IMR-90 (cell line): ENCODE measurements at regions not wholly inside any gene's neighbourhood (a gene's known extent, or its start where the extent isn't known, plus 50 kb on each side); places are given as distances from the start of the nearest gene placed in this dataset.

Experiments used
- ATAC-seq: fragments of 200-7000 bp; cut with Tn5 transposase; 2 replicates; pipeline ENCODE4 v1.9.1; 2020; ENCODE audit warnings: low read depth, mild to moderate bottlenecking, moderate library complexity
- BruUV-seq: library from RNA; stranded (reverse); fragments of 400-500 nt; replicated peaks from 2 replicates; lab custom pipeline; 2021; lab: Mats Ljungman, UMichigan
- CTCF ChIA-PET: fragments of 300-600 bp; formaldehyde crosslinking; extraction: SDS; loops from one replicate; lab custom pipeline; 2021; ENCODE audit warnings: antibody characterized with exemption; lab: Yijun Ruan, JAX
- POLR2A ChIA-PET: fragments of 300-600 bp; sonication (Branson Sonifier 250); formaldehyde crosslinking; loops from one replicate; lab custom pipeline; 2022; ENCODE audit warnings: antibody characterized with exemption; ENCODE audit not compliant: unreplicated experiment; lab: Charles Lee
- DNase-seq: peaks from one replicate; pipeline ENCODE4 v3.0.0; 2013
- H2AFZ ChIP-seq: replicated peaks from 2 replicates; pipeline ENCODE3; 2013; ENCODE audit warnings: low read length, mild to moderate bottlenecking; ENCODE audit not compliant: poor library complexity
- H2AK5ac ChIP-seq: 2 replicates; pipeline ENCODE4 v1.6.1; 2013; ENCODE audit warnings: low read depth, low read length, inconsistent platforms
- H2AK9ac ChIP-seq: replicated peaks from 2 replicates; pipeline ENCODE3; 2013; ENCODE audit warnings: mild to moderate bottlenecking, low read depth, low read length, moderate library complexity; ENCODE audit not compliant: poor library complexity
- H2BK120ac ChIP-seq: 2 replicates; pipeline ENCODE4 v1.6.1; 2013; ENCODE audit warnings: low read depth, low read length, inconsistent platforms
- H2BK15ac ChIP-seq: 3 replicates; pipeline ENCODE4 v1.6.1; 2013; ENCODE audit warnings: low read depth, low read length, inconsistent platforms
- H2BK20ac ChIP-seq: 2 replicates; pipeline ENCODE4 v1.6.1; 2013; ENCODE audit warnings: low read depth, mild to moderate bottlenecking, inconsistent platforms, low read length, moderate library complexity
- H2BK5ac ChIP-seq: 2 replicates; pipeline ENCODE4 v1.6.1; 2013; ENCODE audit warnings: mild to moderate bottlenecking, low read depth, low read length, inconsistent platforms; ENCODE audit not compliant: poor library complexity, severe bottlenecking
- H3K14ac ChIP-seq: replicated peaks from 2 replicates; pipeline ENCODE4 v1.6.1; 2013; ENCODE audit warnings: low read depth, low read length, inconsistent platforms
- H3K18ac ChIP-seq: 2 replicates; pipeline ENCODE4 v1.6.1; 2013; ENCODE audit warnings: low read depth, low read length, control low read depth
- H3K23ac ChIP-seq: 2 replicates; pipeline ENCODE4 v1.6.1; 2013; ENCODE audit warnings: low read depth, low read length, inconsistent platforms
- H3K27ac ChIP-seq: 2 replicates; pipeline ENCODE4 v1.5.1; 2013; ENCODE audit warnings: mild to moderate bottlenecking, control low read depth, low read length; ENCODE audit not compliant: insufficient read depth
- H3K27me3 ChIP-seq: 2 replicates; pipeline ENCODE4 v1.6.1; 2013; ENCODE audit warnings: low read length; ENCODE audit not compliant: control insufficient read depth, insufficient read depth
- H3K36me3 ChIP-seq: 2 replicates; pipeline ENCODE4 v1.6.1; 2013; ENCODE audit warnings: low read length, mixed read lengths; ENCODE audit not compliant: control insufficient read depth, insufficient read depth
- H3K4ac ChIP-seq: 2 replicates; pipeline ENCODE4 v1.6.1; 2013; ENCODE audit warnings: low read depth, low read length, inconsistent platforms
- H3K4me1 ChIP-seq: 2 replicates; pipeline ENCODE4 v1.6.1; 2013; ENCODE audit warnings: low read length, mixed read lengths; ENCODE audit not compliant: control insufficient read depth, insufficient read depth
- H3K4me2 ChIP-seq: 2 replicates; pipeline ENCODE4 v1.6.1; 2013; ENCODE audit warnings: low read depth, mild to moderate bottlenecking, control low read depth, low read length, moderate library complexity
- H3K4me3 ChIP-seq: 2 replicates; pipeline ENCODE4 v1.5.1; 2013; ENCODE audit warnings: low read depth, mild to moderate bottlenecking, control low read depth, low read length, moderate library complexity; ENCODE audit not compliant: insufficient read depth
- H3K56ac ChIP-seq: 2 replicates; pipeline ENCODE4 v1.6.1; 2013; ENCODE audit warnings: low read length, inconsistent platforms; ENCODE audit not compliant: insufficient read depth; ENCODE audit errors: extremely low read depth
- H3K79me1 ChIP-seq, 2 experiments: 2 replicates each; pipeline ENCODE4 v1.6.1; 2013; ENCODE audit warnings: low read length in 2 of 2, inconsistent platforms in 1 of 2, low read depth in 1 of 2
- H3K9ac ChIP-seq: 2 replicates; pipeline ENCODE4 v1.6.1; 2013; ENCODE audit warnings: low read depth, low read length, control low read depth
- H3K9me1 ChIP-seq: 2 replicates; pipeline ENCODE4 v1.6.1; 2013; ENCODE audit warnings: low read length, inconsistent platforms; ENCODE audit not compliant: insufficient read depth
- H3K9me3 ChIP-seq: 2 replicates; pipeline ENCODE4 v1.6.1; 2013; ENCODE audit warnings: low read length; ENCODE audit not compliant: control insufficient read depth, insufficient read depth
- H4K20me1 ChIP-seq: 2 replicates; pipeline ENCODE4 v1.6.1; 2013; ENCODE audit warnings: low read length, inconsistent platforms; ENCODE audit not compliant: insufficient read depth
- H4K5ac ChIP-seq: 2 replicates; pipeline ENCODE4 v1.6.1; 2013; ENCODE audit warnings: mild to moderate bottlenecking, low read depth, low read length, control low read depth
- H4K8ac ChIP-seq, 2 experiments: 2 replicates each; pipeline ENCODE4 v1.6.1; 2013; ENCODE audit warnings: low read depth in 2 of 2, low read length in 2 of 2, control low read depth in 1 of 2, inconsistent platforms in 1 of 2
- H4K91ac ChIP-seq: 2 replicates; pipeline ENCODE4 v1.6.1; 2013; ENCODE audit warnings: low read depth, low read length, inconsistent platforms; ENCODE audit not compliant: insufficient read depth
- BHLHE40 ChIP-seq: fragments of 150-350 bp; IDR thresholded peaks from 2 replicates; pipeline ENCODE4 v1.6.1; 2016; ENCODE audit warnings: mild to moderate bottlenecking, low read depth, low read length
- CEBPB ChIP-seq: IDR thresholded peaks from 2 replicates; pipeline ENCODE4 v1.6.1; 2012; ENCODE audit warnings: low read depth, low read length, improper control_type of control experiment
- CHD1 ChIP-seq: IDR thresholded peaks from 2 replicates; pipeline ENCODE4 v1.6.1; 2012; ENCODE audit warnings: low read depth, low read length, improper control_type of control experiment
- FOS ChIP-seq: fragments of 150-350 bp; IDR thresholded peaks from 2 replicates; pipeline ENCODE4 v1.6.1; 2016; ENCODE audit warnings: low read depth, low read length
- MAFK ChIP-seq: IDR thresholded peaks from 2 replicates; pipeline ENCODE4 v1.6.1; 2012; ENCODE audit warnings: low read depth, low read length, improper control_type of control experiment
- MAZ ChIP-seq: IDR thresholded peaks from 2 replicates; pipeline ENCODE4 v1.6.1; 2012; ENCODE audit warnings: low read depth, mild to moderate bottlenecking, low read length, improper control_type of control experiment, moderate library complexity, borderline replicate concordance
- MXI1 ChIP-seq: IDR thresholded peaks from 2 replicates; pipeline ENCODE4 v1.6.1; 2012; ENCODE audit warnings: low read depth, mild to moderate bottlenecking, low read length, moderate library complexity, borderline replicate concordance
- NFE2L2 ChIP-seq: fragments of 150-350 bp; IDR thresholded peaks from 2 replicates; pipeline ENCODE4 v1.6.1; 2016; ENCODE audit warnings: low read depth, mild to moderate bottlenecking, low read length
- POLR2A ChIP-seq: IDR thresholded peaks from 2 replicates; pipeline ENCODE4 v1.6.1; 2012; ENCODE audit warnings: mild to moderate bottlenecking, low read depth, low read length
- RAD21 ChIP-seq: IDR thresholded peaks from 2 replicates; pipeline ENCODE4 v1.6.1; 2012; ENCODE audit warnings: low read length, improper control_type of control experiment
- RCOR1 ChIP-seq: IDR thresholded peaks from 2 replicates; pipeline ENCODE4 v1.6.1; 2012; ENCODE audit warnings: mild to moderate bottlenecking, low read length, improper control_type of control experiment; ENCODE audit not compliant: insufficient replicate concordance
- RFX5 ChIP-seq: IDR thresholded peaks from 2 replicates; pipeline ENCODE4 v1.8.0; 2012; ENCODE audit warnings: low read depth, mild to moderate bottlenecking, low read length, moderate library complexity
- SMC3 ChIP-seq: fragments of 150-350 bp; IDR thresholded peaks from 2 replicates; pipeline ENCODE4 v1.6.1; 2016; ENCODE audit warnings: low read depth, mild to moderate bottlenecking, antibody characterized with exemption, low read length, moderate library complexity
- WGBS, 2 experiments: methylation state at CpG; one replicate each; pipeline versions ENCODE4 v1.1.5 to v1.1.7; 2013; ENCODE audit warnings: missing lambda C conversion rate in 2 of 2; ENCODE audit not compliant: insufficient read length in 1 of 2; ENCODE audit errors: extremely low coverage in 2 of 2; 5-methylcytosine and 5-hydroxymethylcytosine counted together
- dilution Hi-C: fragments of 300-500 bp; cut with HindIII; formaldehyde crosslinking; loops from one replicate; pipeline ENCODE4 v1.14.3; 2018; ENCODE audit warnings: low sequenced_read_pairs; ENCODE audit not compliant: unreplicated experiment
- in situ Hi-C: fragments of 300-500 bp; cut with MboI; formaldehyde crosslinking; loops from 3 replicates; pipeline ENCODE4 v1.14.3; 2019; ENCODE audit warnings: low sequenced_read_pairs, inconsistent platforms, mixed read lengths
- intact Hi-C: fragments of 100-400 bp; cut with micrococcal nuclease; formaldehyde crosslinking; loops from 2 replicates; pipeline ENCODE4 v1.10.0; 2022
- TF ChIP-seq, protein P1 (sequence below): fragments of 150-350 bp; IDR thresholded peaks from 2 replicates; pipeline ENCODE4 v1.6.1; 2016; ENCODE audit warnings: low read depth, mild to moderate bottlenecking, low read length, moderate library complexity, borderline replicate concordance
- TF ChIP-seq, protein P2 (sequence below): conservative IDR thresholded peaks from 2 replicates; pipeline ENCODE4 v1.5.1; 2012; ENCODE audit warnings: mild to moderate bottlenecking, low read depth, low read length, improper control_type of control experiment
- TF ChIP-seq, protein P3 (sequence below): fragments of 150-350 bp; IDR thresholded peaks from 2 replicates; pipeline ENCODE4 v1.6.1; 2017; ENCODE audit warnings: mild to moderate bottlenecking, antibody characterized with exemption, low read length, low read depth

DNA sequence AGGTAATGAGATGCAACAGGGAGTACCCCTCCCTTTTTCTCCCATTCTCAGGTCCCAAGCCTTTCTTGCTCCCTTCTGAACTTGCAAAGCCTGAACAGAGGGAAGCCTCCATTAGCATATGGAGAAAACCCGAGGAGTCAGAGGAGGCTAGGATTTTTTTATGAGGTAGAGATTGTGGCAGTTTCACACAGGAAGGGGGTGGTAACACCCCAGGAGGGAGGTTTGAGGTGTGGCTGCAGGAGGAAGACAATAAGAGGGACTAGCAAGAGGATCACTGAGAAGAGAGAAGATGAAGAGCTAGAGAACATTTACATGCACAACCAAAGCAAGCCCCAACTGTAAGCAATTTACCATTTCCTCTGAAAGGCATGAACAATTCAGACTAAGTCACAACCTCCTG, 322.7 kb downstream of the SV2B start:
- Histone ChIP-seq H3K4me3 (no peak overlapping the region), H2BK15ac (no peak overlapping the region), H3K36me3 (no peaks in the 10 kb centered on the region), H4K5ac (no peak overlapping the region), H4K8ac (no peak overlapping the region), H3K18ac (no peak overlapping the region), H3K27me3 (no peaks in the 10 kb centered on the region), H2AFZ (no peak overlapping the region), H3K14ac (no peak overlapping the region), H3K9me1 (no peaks in the 10 kb centered on the region), H3K4ac (no peak overlapping the region), H2BK5ac (no peak overlapping the region), H2BK120ac (no peak overlapping the region), H3K27ac (no peak overlapping the region), H3K56ac (no peak overlapping the region), H2AK5ac (no peak overlapping the region), H3K9ac (no peak overlapping the region), H2BK20ac (no peak overlapping the region), H3K79me1 (no peaks in the 10 kb centered on the region), H3K9me3 (no peaks in the 10 kb centered on the region), H2AK9ac (no peak overlapping the region), H3K23ac (no peak overlapping the region), H4K91ac (no peak overlapping the region), H4K20me1 (no peaks in the 10 kb centered on the region), H3K4me2 (no peak overlapping the region), H3K4me1 (no peaks in the 10 kb centered on the region)
- dilution Hi-C loops = no loop called here
- no TSS peak for BruUV-seq
- intact Hi-C loops = no loop called here
- ATAC-seq (no peak), DNase-seq (no peak)
- in situ Hi-C loops = no loop called here
- no CpG with 5 or more reads among the region's 1 CpG for WGBS, 2 experiments
- CTCF ChIA-PET = no interaction called here
- POLR2A ChIA-PET = no interaction called here
- TF ChIP-seq, protein P1, sequence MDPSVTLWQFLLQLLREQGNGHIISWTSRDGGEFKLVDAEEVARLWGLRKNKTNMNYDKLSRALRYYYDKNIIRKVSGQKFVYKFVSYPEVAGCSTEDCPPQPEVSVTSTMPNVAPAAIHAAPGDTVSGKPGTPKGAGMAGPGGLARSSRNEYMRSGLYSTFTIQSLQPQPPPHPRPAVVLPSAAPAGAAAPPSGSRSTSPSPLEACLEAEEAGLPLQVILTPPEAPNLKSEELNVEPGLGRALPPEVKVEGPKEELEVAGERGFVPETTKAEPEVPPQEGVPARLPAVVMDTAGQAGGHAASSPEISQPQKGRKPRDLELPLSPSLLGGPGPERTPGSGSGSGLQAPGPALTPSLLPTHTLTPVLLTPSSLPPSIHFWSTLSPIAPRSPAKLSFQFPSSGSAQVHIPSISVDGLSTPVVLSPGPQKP = no peak
- TF ChIP-seq RAD21 (no peak), MAFK (no peak), CHD1 (no peak), MXI1 (no peak), SMC3 (no peak), MAZ (no peak), RCOR1 (no peak), FOS (no peak), RFX5 (no peak), CEBPB (no peak), BHLHE40 (no peak), POLR2A (no peak), NFE2L2 (no peak)
- TF ChIP-seq, protein P2, sequence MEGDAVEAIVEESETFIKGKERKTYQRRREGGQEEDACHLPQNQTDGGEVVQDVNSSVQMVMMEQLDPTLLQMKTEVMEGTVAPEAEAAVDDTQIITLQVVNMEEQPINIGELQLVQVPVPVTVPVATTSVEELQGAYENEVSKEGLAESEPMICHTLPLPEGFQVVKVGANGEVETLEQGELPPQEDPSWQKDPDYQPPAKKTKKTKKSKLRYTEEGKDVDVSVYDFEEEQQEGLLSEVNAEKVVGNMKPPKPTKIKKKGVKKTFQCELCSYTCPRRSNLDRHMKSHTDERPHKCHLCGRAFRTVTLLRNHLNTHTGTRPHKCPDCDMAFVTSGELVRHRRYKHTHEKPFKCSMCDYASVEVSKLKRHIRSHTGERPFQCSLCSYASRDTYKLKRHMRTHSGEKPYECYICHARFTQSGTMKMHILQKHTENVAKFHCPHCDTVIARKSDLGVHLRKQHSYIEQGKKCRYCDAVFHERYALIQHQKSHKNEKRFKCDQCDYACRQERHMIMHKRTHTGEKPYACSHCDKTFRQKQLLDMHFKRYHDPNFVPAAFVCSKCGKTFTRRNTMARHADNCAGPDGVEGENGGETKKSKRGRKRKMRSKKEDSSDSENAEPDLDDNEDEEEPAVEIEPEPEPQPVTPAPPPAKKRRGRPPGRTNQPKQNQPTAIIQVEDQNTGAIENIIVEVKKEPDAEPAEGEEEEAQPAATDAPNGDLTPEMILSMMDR = no peak
- TF ChIP-seq, protein P3, sequence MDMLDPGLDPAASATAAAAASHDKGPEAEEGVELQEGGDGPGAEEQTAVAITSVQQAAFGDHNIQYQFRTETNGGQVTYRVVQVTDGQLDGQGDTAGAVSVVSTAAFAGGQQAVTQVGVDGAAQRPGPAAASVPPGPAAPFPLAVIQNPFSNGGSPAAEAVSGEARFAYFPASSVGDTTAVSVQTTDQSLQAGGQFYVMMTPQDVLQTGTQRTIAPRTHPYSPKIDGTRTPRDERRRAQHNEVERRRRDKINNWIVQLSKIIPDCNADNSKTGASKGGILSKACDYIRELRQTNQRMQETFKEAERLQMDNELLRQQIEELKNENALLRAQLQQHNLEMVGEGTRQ = no peak
